HG03520 (cell line): ENCODE measurements at regions not wholly inside any gene's neighbourhood (a gene's known extent, or its start where the extent isn't known, plus 50 kb on each side); places are given as distances from the start of the nearest gene placed in this dataset.
"Not testable (repeated sequence)": the region's sequence is repeated elsewhere in the genome, so short reads cannot be mapped to it uniquely, and the experiment has no call there.

Source experiments
- ATAC-seq: cut with Tn5 transposase; IDR thresholded peaks from one replicate; pipeline ENCODE4 v1.9.1; 2021; ENCODE audit warnings: mild to moderate bottlenecking, moderate library complexity; ENCODE audit not compliant: unreplicated experiment

DNA sequence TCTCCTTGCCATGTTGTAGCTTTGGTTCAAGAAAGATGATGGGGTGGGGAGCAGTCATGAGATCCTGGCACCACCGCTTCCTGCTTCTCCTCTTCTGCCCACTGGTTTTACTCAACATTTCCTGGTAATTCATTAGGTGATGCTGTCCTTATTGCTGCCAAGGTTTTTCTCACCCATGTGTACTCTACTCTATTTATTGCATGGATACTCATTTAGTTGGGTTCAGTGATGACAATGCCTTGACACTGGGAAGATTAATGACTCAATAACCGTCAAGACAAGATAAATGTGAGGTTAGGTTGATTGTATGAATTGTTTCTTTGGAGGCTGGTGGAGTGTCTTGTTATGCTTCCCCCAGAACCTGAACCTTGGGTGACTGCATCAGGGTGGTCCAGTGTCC lies 484.2 kb downstream of the SIPA1L2 start:
- no peak for ATAC-seq

DNA sequence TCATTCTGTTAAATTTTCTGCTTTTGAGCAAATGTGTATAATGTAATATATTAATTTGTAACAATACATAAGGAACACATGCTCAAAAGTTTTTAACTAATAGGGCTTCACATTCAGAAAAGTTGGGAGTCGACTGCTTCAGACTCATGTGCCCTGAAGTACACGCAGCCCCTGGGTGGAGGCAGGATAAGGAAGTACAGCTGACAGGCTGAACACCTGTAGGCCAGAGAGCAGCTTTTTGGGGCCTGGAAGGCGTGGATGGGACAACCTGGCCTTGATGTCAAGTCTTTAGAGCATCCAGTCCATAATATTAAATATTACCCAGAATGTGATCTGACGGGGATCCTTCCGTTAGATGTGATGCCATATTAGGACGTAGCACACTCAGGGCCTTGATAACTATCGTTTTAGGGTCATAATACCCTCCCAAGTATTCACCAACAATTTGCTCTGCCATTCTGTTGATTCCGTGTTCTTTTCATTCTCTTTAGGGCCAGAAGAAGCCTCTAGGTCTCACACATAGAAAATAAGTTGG lies 485.2 kb downstream of the SIPA1L2 start:
- ATAC-seq = no peak

DNA sequence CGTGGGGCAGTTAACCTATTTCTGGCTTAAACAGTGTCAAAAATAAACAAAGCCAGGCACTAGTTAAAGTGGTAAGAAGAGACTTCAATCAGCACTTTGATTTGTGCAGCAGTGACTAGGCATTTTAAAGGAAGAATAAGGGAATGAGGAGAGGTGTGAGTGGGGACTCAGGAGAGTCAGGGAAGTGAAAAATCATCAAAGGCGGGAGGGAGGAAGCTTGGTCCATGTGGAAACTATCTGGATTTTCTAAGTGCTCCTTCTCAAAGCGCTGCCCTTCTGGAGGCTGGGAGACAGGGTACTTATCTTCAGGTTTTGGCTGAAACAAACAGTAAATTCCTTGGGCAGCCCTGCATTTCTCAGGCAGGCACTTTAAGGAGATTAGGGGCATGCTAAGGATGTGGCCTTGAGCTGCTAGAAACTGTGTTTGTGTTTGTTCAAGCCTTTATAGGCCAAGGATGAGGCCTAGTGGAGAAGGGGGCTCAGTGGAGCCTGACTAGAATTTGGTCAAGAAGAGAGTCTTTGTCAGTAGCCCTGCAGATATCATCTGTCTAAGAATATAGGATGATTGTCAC lies 486.5 kb downstream of the SIPA1L2 start:
- ATAC-seq = no peak

DNA sequence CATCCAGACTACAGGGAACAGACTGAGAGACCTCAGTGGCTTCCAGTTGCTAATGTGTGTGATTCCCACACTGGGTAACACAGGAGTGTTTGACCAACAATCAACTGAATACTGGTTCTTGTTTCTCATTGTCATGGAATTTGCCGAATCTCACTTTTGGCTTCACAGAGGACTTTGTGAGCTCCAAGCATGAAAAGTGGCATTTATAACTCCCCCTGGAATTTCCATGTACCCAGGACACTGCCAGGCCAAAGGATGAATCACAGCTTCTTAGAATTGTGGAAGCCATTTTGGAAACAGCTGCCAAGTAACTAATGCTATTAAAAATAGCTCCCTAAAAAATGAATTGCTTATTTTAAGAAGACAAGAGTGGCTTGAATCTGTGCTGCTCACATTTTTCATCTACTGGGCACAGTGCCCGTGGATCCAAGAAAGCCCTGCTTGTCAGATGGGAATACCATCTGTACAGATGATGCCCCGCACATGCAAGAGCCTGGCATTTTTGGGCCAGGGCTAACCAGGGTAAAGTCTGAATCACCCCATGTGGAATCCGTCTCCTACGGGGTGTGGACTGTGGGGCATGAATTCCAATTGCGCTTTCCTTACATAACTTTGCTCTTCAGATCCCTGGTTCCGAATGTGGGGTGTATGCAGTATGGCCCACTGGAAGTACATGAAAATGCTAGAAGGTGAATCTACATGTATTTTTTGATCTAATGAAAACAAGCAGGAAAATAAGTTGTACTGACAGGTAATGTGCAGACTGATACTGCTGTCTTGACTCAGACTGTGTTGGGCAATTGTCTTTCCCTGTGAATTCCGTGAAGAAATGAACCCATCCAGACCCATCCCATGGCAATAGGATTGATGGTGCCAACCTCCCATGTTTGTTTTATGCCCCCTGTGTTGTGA lies 487.3 kb downstream of the SIPA1L2 start:
- no peak for ATAC-seq

DNA sequence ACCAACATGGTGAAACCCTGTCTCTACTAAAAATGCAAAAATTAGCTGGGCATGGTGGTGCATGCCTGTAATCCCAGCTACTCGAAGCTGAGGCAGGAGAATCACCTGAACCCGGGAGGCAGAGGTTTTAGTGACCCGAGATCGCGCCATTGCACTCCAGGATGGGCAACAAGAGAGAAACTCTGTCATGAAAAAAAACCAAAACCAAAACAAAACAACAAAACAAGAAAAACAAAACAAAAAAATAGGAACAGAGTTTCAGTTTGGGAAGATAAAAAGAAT lies 488.8 kb downstream of the SIPA1L2 start:
- ATAC-seq = not testable (repeated sequence)

DNA sequence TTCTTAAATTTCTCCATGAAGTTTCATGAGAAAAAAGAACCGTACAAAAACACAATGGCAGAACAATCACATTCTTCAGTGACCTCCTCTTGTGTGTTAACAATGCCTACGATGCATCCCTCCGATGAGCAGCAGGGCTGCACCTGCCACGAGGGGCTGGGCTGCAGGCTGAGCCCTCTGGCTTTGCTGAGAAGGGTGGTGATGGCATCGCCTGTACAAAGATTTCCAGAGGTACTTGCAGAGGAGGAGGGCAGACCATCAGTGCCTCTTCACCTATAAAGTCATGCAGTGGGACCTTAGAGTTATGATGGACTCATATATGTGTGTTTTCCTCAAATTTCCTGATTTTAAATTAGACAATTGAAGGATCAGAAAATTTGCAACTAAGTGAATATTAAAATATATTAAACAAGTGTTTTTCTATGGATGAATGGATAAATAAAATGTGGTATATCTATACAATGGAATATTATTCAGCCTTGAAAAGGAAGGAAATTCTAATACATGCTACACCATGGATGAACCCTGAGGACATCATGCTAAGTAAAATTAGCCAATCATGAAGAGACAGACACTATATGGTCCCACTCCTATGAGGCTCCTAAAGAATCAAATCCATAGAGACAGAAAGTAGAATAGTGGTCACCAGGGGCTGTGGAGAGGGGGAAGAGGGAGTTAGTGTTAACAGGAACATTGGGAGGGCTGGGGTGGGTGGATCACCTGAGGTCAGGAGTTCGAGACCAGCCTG lies 489.3 kb downstream of the SIPA1L2 start:
- no peak for ATAC-seq

DNA sequence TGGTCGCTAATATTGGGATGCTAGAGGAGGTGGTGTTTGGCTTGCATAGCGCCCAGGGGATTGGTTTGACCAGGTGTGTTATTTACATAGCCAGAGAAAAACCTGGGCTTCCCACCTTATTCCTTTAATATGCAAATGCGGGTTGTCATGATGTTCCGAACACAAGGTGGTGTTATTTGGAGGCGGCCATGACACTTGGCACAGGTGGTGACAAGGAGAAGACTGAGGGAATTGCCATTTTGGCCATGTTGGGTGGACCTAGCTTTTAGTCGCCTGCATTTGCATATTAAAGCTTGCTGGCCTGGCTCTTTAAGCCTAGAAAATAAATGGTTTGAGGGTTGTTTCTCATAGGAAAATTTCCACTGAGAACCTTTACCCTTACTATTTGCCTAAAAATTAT lies 490.5 kb downstream of the SIPA1L2 start:
- ATAC-seq = no peak

DNA sequence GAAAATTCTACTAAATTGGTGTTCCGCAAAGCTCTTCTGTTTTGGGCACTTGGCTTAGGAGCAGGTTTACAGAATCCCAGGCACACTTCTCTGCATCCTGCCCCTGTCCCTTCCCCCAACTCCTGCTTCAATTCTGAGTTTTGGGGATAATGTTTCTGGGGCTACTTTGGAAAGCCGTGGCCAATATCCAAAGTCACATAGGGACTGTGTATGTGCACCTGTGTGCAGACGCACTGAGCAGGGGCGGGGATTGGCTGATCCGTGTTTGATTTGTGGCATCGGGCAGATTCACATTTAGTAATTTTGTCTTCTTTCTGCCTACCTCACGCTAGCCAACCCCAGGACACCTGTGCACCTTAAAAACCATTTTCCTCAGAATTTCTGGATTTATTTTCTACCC lies 491.9 kb downstream of the SIPA1L2 start:
- ATAC-seq = no peak

DNA sequence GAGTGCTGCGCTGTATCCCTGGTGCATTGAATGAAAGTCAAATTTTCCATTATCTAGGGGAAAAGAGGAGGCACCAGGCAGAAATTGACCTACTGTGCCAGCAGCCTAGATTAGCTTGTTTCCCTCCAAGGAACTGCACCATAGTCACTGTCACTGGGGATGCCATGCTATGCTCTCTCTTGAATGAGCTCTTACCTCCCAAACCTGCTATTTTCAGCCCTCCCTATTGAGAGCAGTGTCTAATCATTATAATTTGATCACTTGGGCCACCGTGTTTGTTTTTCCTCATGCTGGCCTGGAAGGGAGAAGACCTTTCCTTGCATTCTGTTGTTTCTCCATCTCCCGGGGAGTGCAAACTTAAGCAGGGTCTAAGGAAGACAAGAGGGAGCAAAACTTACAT lies 492.9 kb downstream of the SIPA1L2 start:
- ATAC-seq = no peak

DNA sequence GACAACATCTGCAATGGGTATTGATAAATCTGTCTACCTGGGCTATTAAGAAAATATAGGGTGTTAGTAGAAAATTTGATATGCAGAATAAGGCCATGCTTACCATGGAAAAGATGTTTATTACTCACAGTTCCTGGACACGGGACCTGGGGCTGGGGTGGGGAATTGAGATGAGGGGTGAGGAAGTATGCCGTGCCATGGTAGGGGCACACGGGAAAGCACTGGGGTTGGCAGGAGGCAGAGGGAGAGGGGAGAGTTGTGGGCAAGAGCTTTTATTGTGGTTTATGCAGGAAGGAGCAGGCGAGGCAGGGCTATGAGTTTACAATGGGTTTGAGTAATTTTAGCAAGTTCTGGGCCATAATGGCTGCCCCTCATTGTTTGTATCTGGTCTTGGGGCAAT lies 493.8 kb downstream of the SIPA1L2 start:
- ATAC-seq = no peak

DNA sequence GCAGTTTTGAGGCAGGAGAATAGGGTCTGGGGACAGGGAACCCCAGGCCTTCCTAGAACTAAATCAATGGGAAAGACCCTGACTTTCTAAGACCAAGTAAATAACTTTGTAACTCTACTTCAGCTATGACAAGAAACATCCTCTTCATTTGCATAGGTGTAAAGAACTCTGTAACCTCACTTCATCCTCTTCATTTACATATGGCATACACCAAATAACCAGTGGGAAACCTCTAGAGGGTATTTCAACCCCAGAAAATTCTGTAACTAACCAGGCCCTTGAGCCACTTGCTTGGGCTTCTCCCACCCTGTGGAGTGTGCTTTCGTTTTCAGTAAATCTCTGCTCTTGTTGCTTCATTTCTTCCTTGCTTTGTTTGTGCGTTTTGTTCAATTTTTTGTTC lies 495.6 kb downstream of the SIPA1L2 start:
- ATAC-seq = no peak

DNA sequence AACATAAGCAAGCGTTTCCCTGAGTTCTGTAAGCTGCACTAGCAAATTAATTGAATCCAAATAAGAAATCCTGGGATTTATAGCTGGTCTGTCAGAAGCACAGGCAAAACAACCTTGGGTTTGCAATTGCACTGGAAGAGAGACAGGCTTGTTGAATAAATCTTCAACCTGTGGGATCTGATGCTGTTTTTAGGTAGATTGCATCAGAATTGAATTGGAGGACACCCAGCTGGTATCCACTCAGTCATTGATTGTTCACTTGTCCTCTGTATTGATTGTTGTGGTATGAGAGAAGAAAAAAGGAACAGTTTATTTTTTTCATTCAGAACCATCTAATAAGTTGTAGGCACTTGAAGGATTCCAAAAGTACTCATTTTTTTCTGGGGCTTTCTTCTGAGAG lies 497.4 kb downstream of the SIPA1L2 start:
- ATAC-seq = no peak

DNA sequence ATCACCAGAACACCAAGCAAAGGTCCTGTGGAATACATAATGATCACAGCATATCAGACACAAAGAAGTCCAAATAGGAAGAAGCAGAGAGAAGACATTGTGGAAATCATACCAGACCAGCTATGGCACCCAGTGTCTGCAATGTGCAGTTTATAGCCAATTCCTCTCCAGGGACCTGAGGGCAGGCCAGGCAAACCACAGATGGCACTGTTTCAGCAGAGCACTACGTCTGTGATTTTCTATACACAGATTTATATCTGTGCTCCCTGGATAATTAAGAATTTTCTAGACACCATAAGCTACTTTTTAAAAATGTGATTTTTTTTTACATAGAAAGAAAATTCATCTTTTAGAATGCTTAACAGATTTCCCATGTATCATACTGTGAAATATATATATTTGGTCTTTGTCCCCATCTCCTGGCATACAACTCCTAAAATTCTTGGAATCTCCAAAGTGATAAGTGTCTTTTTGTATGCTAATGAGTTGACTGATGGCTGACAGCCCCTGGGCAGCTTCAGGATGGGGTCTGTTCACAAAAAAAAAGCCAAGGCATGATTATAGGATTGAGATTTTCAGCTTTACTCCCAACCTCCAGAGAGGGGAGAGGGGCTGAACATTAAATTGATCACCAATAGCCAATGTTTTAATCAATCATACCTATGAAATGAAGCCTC lies 498.1 kb downstream of the SIPA1L2 start:
- no peak for ATAC-seq

DNA sequence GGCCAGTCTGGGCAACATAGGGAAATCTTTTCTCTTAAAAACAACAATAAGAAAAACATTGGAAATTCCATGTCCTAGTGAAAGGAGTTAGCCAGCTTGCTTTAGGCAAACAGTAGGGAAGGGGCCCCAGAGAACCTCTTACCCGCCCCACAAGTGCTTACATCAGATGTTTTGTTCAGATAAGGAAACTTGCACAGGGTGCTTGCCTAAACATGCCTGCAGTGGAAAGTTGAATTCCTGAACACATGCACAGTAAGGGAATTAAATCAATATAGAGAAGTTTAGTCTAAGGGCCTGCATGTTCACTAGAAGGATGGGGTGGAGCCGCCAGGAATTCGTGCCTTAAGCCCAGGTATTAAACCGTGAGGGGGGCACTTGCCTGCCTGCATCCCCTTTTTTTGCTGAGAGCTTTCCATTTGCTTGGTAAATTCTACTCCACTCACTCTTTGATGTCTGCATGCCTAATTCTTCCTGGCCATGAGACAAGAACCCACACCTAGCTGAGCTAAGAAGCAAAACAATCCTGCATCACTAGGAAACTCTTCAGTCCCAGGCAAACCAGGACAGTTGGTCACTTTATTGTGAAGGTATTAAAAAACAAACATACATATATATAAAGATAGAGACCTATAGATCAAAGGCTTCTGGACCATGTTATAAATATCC lies 499.0 kb downstream of the SIPA1L2 start:
- ATAC-seq = no peak

DNA sequence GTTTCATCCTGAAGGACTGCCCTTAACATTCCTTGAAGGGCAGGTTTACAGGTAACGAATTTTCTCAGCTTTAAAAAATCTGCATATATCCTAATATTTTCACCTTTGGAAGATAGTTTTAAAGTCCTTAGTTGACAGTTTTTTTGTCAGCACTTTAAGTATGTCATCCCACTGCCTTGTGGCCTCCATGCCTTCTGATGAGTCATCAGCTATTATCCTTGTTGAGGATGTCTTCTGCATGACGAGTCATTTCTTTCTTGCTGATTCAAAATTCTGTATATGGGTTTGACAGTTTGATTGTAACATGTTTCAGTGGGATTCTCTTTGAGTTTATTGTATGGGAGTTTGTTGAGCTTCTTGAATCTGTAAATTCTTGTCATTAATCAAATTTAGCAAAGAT lies 500.6 kb downstream of the DISC1 start:
- no peak for ATAC-seq

DNA sequence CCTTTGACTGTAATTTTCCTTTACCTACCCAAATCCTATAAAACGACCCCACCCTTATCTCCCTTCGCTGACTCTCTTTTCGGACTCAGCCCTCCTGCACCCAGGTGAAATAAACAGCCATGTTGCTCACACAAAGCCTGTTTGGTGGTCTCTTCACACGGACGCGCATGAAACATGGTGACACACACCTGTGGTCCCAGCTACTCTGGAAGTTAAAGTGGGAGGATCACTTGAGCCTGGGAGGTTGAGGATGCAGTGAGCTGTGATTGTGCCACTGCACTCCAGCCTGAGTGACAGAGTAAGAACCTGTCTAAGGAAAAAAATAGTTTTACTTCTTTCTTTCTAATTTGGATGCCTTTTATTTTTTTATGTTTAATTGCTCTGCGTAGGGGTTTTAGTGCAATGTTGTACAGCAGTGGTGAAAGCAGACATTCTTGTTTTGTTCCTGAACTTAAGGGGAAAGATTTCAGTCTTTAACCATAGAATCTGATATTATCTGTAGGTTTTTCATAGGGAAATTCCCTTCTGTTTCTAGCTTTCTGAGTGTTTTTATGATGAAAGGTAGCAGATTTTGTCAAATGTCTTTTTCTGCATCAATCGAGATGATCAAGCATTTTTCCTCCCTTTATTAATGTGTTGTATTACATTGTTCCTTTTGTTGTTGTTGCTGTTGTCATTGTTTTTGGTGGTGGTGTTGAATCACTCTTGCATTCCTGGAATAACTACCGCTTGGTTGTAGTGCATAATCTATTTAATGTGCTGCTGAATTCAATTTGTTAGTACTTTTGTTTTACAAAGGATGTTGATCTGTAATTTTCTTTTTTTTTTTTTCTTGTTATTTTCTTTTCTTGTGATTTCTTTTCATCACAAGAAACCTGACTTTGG lies 497.4 kb downstream of the DISC1 start:
- no peak for ATAC-seq

DNA sequence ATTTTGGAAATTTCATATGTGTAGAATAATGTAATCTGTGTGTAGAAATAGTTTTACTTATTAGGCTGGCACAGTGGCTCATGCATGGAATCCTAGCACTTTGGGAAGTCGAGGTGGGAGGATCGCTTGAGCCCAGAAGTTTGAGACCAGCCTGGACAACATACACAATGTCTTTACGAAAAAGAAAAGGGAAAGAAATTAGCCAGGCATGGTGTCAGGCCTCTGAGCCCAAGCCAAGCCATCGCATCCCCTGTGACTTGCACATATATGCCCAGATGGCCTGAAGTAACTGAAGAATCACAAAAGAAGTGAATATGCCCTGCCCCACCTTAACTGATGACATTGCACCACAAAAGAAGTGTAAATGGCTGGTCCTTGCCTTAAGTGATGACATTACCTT lies 491.3 kb downstream of the DISC1 start:
- ATAC-seq = not testable (repeated sequence)

DNA sequence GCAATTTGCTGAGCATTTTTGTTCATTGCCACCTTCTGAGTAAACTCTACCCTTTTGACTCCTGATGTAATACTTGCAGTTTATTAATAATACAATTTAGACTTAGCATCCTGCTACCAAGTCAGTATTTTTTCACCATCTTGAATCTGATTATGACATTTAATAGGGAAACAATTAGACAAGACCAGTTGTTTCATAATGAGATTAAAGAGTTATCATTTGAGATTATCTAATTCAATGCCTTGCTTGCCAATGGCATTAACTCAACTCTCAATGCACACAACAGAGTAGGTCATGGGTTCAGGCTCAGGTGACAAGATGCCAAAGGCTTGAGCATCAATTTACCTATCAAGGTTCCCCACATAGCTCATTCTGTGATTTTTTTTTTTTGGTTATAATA lies 488.4 kb downstream of the DISC1 start:
- ATAC-seq = no peak

DNA sequence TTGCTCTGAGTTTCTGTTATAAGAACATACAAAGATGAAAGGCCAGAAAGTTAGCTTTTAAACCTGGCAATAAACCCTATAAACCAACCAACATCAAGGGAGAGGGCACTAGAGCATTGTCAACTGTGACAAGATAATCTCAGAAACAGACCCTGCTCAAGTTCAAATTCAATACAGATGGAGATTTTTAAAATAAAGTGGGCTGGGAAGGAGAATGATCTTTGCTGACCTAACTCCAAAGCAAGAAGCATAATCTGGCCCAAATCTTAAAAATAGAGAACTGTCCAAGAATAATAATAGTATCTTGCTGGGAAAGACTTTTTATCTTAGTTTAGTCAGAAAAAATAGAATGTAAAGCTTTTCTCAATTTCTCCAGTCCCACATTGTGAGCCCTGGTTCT lies 485.5 kb downstream of the DISC1 start:
- ATAC-seq = no peak

DNA sequence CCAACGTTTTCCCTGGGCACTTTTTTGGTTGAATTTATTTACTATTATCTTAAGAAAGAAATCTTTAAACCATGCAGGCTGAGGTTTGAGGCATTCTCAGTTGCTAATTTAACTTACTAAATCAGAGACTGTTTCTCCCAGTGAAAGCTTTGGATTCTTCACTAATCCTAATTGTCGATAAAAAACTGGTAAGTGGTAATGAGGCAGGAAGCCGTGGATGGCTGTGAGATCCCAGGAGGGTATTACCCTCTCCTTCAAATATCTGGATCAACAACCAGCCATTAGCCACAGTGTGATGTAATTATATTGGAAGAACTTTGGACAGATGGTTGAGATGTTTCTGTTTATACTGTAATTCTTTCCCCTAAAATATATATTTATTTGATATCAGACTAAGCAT lies 485.0 kb downstream of the DISC1 start:
- no peak for ATAC-seq
